Keratinocyte (primary cell): ENCODE measurements at regions not wholly inside any gene's neighbourhood (a gene's known extent, or its start where the extent isn't known, plus 50 kb on each side); places are given as distances from the start of the nearest gene placed in this dataset.

Experiments
- DNase-seq: peaks from one replicate; pipeline ENCODE4 v3.0.0-alpha.2; 2011; ENCODE audit warnings: low read depth, missing footprints, low spot score
- FAIRE-seq: peaks from 2 replicates; lab custom pipeline; 2011; peaks lifted over from hg19 to GRCh38; lab: Jason Lieb, UNC
- H2AFZ ChIP-seq: 2 replicates; pipeline ENCODE4 v1.6.0; 2012; ENCODE audit warnings: low read length, control low read depth, inconsistent platforms; ENCODE audit not compliant: control insufficient read depth
- H3K27ac ChIP-seq: 2 replicates; pipeline ENCODE4 v1.5.1; 2011; ENCODE audit warnings: low read length; ENCODE audit not compliant: control insufficient read depth, insufficient read depth
- H3K27me3 ChIP-seq: 3 replicates; pipeline ENCODE4 v1.6.0; 2011; ENCODE audit warnings: low read length; ENCODE audit not compliant: control insufficient read depth, insufficient read depth; ENCODE audit errors: extremely low read depth
- H3K36me3 ChIP-seq, 2 experiments: 2 replicates in 1 of 2; 3 replicates in 1 of 2; pipeline ENCODE4 v1.5.1; 2011; ENCODE audit warnings: low read length in 2 of 2, mild to moderate bottlenecking in 1 of 2; ENCODE audit not compliant: control insufficient read depth in 2 of 2, insufficient read depth in 2 of 2; ENCODE audit errors: extremely low read depth in 1 of 2
- H3K4me1 ChIP-seq: 3 replicates; pipeline ENCODE4 v1.5.1; 2011; ENCODE audit warnings: low read length; ENCODE audit not compliant: control insufficient read depth, insufficient read depth; ENCODE audit errors: extremely low read depth
- H3K4me2 ChIP-seq: 3 replicates; pipeline ENCODE4 v1.6.0; 2011; ENCODE audit warnings: low read depth, low read length; ENCODE audit not compliant: control insufficient read depth, insufficient read depth; ENCODE audit errors: extremely low read depth
- H3K4me3 ChIP-seq, 3 experiments: fragments of 200-600 bp in 1 of 3; sonication (generic) in 1 of 3; 2 replicates in 2 of 3; 3 replicates in 1 of 3; pipeline ENCODE4 v1.5.1; 2011 to 2016; ENCODE audit warnings: low read length in 3 of 3, mild to moderate bottlenecking in 3 of 3, control low read depth in 2 of 3, inconsistent platforms in 1 of 3, low read depth in 1 of 3, mixed read lengths in 1 of 3, mixed run types in 1 of 3, moderate library complexity in 1 of 3; ENCODE audit not compliant: control insufficient read depth in 2 of 3, insufficient read depth in 2 of 3; ENCODE audit errors: extremely low read depth in 1 of 3
- H3K79me2 ChIP-seq: 2 replicates; pipeline ENCODE4 v1.6.0; 2012; ENCODE audit warnings: low read length; ENCODE audit not compliant: control insufficient read depth, insufficient read depth
- H3K9ac ChIP-seq: 3 replicates; pipeline ENCODE4 v1.6.0; 2011; ENCODE audit warnings: low read length; ENCODE audit not compliant: control insufficient read depth, insufficient read depth; ENCODE audit errors: extremely low read depth
- H3K9me1 ChIP-seq: 3 replicates; pipeline ENCODE4 v1.6.0; 2011; ENCODE audit warnings: low read length; ENCODE audit not compliant: control insufficient read depth, insufficient read depth; ENCODE audit errors: extremely low read depth
- H3K9me3 ChIP-seq: 2 replicates; pipeline ENCODE4 v1.5.1; 2012; ENCODE audit warnings: low read depth, low read length; ENCODE audit not compliant: control insufficient read depth
- H4K20me1 ChIP-seq: 3 replicates; pipeline ENCODE4 v1.6.0; 2011; ENCODE audit warnings: low read length; ENCODE audit not compliant: control insufficient read depth, insufficient read depth; ENCODE audit errors: extremely low read depth
- CTCF ChIP-seq, 3 experiments: IDR thresholded peaks in 1 of 3; conservative IDR thresholded peaks in 1 of 3; optimal IDR thresholded peaks in 1 of 3; 2 replicates in 2 of 3; 3 replicates in 1 of 3; pipeline versions ENCODE3 to v1.5.1; 2011; ENCODE audit warnings: low read length in 3 of 3, mild to moderate bottlenecking in 3 of 3, moderate library complexity in 2 of 3, control low read depth in 1 of 3, inconsistent platforms in 1 of 3; ENCODE audit not compliant: insufficient read depth in 2 of 3; ENCODE audit errors: extremely low read depth in 1 of 3
- EZH2 ChIP-seq: IDR thresholded peaks from one replicate; pipeline ENCODE4 v1.6.1; 2012; ENCODE audit warnings: inconsistent platforms, mild to moderate bottlenecking, low read length, moderate library complexity
- dilution Hi-C: fragments of 300-500 bp; cut with MboI; formaldehyde crosslinking; loops from one replicate; pipeline ENCODE4 v1.7.0; 2020; ENCODE audit warnings: low sequenced_read_pairs; ENCODE audit not compliant: extremely low pct_ligation_motif_present

GRCh38 chr3:117200962-117201361 lies 491.4 kb downstream of the TUSC7 start:
- FAIRE-seq (no peak), DNase-seq (no peak)
- H3K9me1 ChIP-seq: no peaks in the 10 kb centered on the region
- dilution Hi-C loops: no loop called here
- H3K9me3 ChIP-seq: no peaks in the 10 kb centered on the region
- H4K20me1 ChIP-seq: no peaks in the 10 kb centered on the region
- no peaks in the 10 kb centered on the region for H3K36me3 ChIP-seq
- no peaks in the 10 kb centered on the region for H3K27me3 ChIP-seq
- no peak overlapping the region for H3K27ac ChIP-seq
- H3K79me2 ChIP-seq: no peaks in the 10 kb centered on the region
- TF ChIP-seq EZH2: no peak
- TF ChIP-seq CTCF (optimal IDR thresholded peaks at IDR 0.05 in 1 of 3, IDR thresholded peaks at IDR 0.05 in 1 of 3, conservative IDR thresholded peaks at IDR 0.05 in 1 of 3; ENCODE audit: extremely low read depth in 1 of 3, insufficient read depth in 2 of 3, low read length in 3 of 3): no peak
- no peak overlapping the region for H2AFZ ChIP-seq
- no peaks in the 10 kb centered on the region for H3K4me1 ChIP-seq
- H3K9ac ChIP-seq: no peak overlapping the region
- H3K4me3 ChIP-seq: no peak overlapping the region
- H3K4me2 ChIP-seq: no peak overlapping the region

- H3K27ac ChIP-seq: no peak overlapping the region
- no peak for DNase-seq
- dilution Hi-C loops: no loop called here
- H4K20me1 ChIP-seq: no peaks in the 10 kb centered on the region
- H3K36me3 ChIP-seq: no peaks in the 10 kb centered on the region
- H3K4me3 ChIP-seq: no peak overlapping the region
- TF ChIP-seq CTCF (optimal IDR thresholded peaks at IDR 0.05 in 1 of 3, IDR thresholded peaks at IDR 0.05 in 1 of 3, conservative IDR thresholded peaks at IDR 0.05 in 1 of 3; ENCODE audit: extremely low read depth in 1 of 3, insufficient read depth in 2 of 3, low read length in 3 of 3) (no peak), EZH2 (no peak)
- no peaks in the 10 kb centered on the region for H3K79me2 ChIP-seq
- no peaks in the 10 kb centered on the region for H3K9me1 ChIP-seq
- no peak overlapping the region for H3K9ac ChIP-seq
- no peaks in the 10 kb centered on the region for H3K27me3 ChIP-seq
- no peak overlapping the region for H3K4me2 ChIP-seq
- H3K9me3 ChIP-seq: no peaks in the 10 kb centered on the region
- no peaks in the 10 kb centered on the region for H3K4me1 ChIP-seq
- no peak overlapping the region for H2AFZ ChIP-seq
- FAIRE-seq: no peak
These were observed 492.6 kb downstream of the TUSC7 start for GRCh38 chr3:117201901-117202774.
